Spleen (tissue), 11 donors: ENCODE measurements at regions not wholly inside any gene's neighbourhood (a gene's known extent, or its start where the extent isn't known, plus 50 kb on each side); places are given as distances from the start of the nearest gene placed in this dataset.

ENCODE experiments used
- DNase-seq: peaks from one replicate; pipeline ENCODE4 v3.0.0-alpha.2; 2020
- H3K27ac ChIP-seq, 8 donors: fragments of 200-600 bp; sonication (generic) in 7 of 8; 1 replicate in 4 of 8; 2 replicates in 4 of 8; pipeline versions ENCODE4 v1.5.0 to v1.8.0; 2016 to 2021; ENCODE audit warnings: inconsistent platforms in 4 of 8, mild to moderate bottlenecking in 4 of 8, moderate library complexity in 1 of 8
- H3K27me3 ChIP-seq, 7 donors: fragments of 200-600 bp; sonication (generic) in 6 of 7; replicated peaks in 1 of 7; 1 replicate in 4 of 7; 2 replicates in 3 of 7; pipeline versions ENCODE4 v1.5.0 to v1.8.0; 2016 to 2021; ENCODE audit warnings: inconsistent platforms in 3 of 7, mild to moderate bottlenecking in 1 of 7
- H3K36me3 ChIP-seq, 6 donors: fragments of 200-600 bp; sonication (generic) in 5 of 6; 1 replicate in 4 of 6; 2 replicates in 2 of 6; pipeline versions ENCODE4 v1.5.0 to v1.8.0; 2016 to 2021; ENCODE audit warnings: inconsistent platforms in 2 of 6
- H3K4me1 ChIP-seq, 6 donors: fragments of 200-600 bp; sonication (generic) in 5 of 6; 1 replicate in 3 of 6; 2 replicates in 3 of 6; pipeline versions ENCODE4 v1.5.0 to v1.8.0; 2016 to 2021; ENCODE audit warnings: inconsistent platforms in 3 of 6
- H3K4me3 ChIP-seq, 8 donors: fragments of 200-600 bp; sonication (generic) in 7 of 8; 1 replicate in 4 of 8; 2 replicates in 4 of 8; pipeline versions ENCODE4 v1.5.0 to v1.8.0; 2016 to 2021; ENCODE audit warnings: inconsistent platforms in 4 of 8, mild to moderate bottlenecking in 4 of 8, moderate library complexity in 2 of 8
- H3K9me3 ChIP-seq, 8 donors: fragments of 200-600 bp; sonication (generic) in 7 of 8; 1 replicate in 4 of 8; 2 replicates in 4 of 8; pipeline versions ENCODE4 v1.5.0 to v1.8.0; 2016 to 2021; ENCODE audit warnings: inconsistent platforms in 4 of 8
- POLR2A ChIP-seq, 3 donors: fragments of 450-650 bp; IDR thresholded peaks; one replicate each; pipeline ENCODE4 v1.5.1; 2017; ENCODE audit warnings: antibody characterized with exemption in 3 of 3, mild to moderate bottlenecking in 1 of 3
- POLR2AphosphoS5 ChIP-seq, 3 donors: sonication (generic); formaldehyde crosslinking; IDR thresholded peaks; one replicate each; pipeline ENCODE4 v1.5.1; 2017; ENCODE audit warnings: antibody characterized with exemption in 3 of 3
- WGBS, 5 donors: extraction: QIAGEN DNeasy Blood & Tissue Kit in 3 of 5; methylation state at CpG; one replicate each; pipeline versions ENCODE4 v1.1.5 to v1.1.7; 2013 to 2018; 5-methylcytosine and 5-hydroxymethylcytosine counted together
- intact Hi-C: fragments of 100-400 bp; cut with DNase I; formaldehyde crosslinking; loops from one replicate; pipeline ENCODE4 v1.15.0; 2023; ENCODE audit warnings: low total_unique reads
- TF ChIP-seq, protein P1 (sequence below), 11 experiments: fragments of 200-600 bp in 7 of 11; fragments of 450-650 bp in 4 of 11; sonication (generic) in 4 of 11; IDR thresholded peaks in 8 of 11; conservative IDR thresholded peaks in 3 of 11; 1 replicate in 7 of 11; 2 replicates in 4 of 11; pipeline versions ENCODE4 v1.4.0 to v1.8.0; 2016 to 2021; ENCODE audit warnings: antibody characterized with exemption in 11 of 11, inconsistent platforms in 4 of 11, mild to moderate bottlenecking in 1 of 11
- donor health status: healthy with polysubstance abuse.
- donor health status: DM: no; HTN: no; CAD: no; lungs with moderate emphysema.
- donor health status: DM: no; HTN: no; CAD: no.
- donor health status: Bipolar disorder and iron deficiency.
- donor health status: healthy.
- donor health status: DM: no; HTN: no; CAD: no.
- donor health status: DM: yes; HTN: yes; CAD: no.

- Histone ChIP-seq H3K4me3 (no peak overlapping the region), H3K36me3 (no peaks in the 10 kb centered on the region), H3K27me3 (peaks cover 0 to 5% (median 0%) of the 10 kb centered on the region in 7 donors), H3K27ac (no peak overlapping the region), H3K9me3 (peaks cover 0 to 8% (median 0%) of the 10 kb centered on the region in 8 donors), H3K4me1 (no peaks in the 10 kb centered on the region)
- intact Hi-C loops = no loop called here
- WGBS, 5 donors = 62 to 95% (median 86%) methylated on average over 2 of the region's 2 CpGs
- TF ChIP-seq POLR2A (IDR thresholded peaks at IDR 0.05) (no peak), POLR2AphosphoS5 (IDR thresholded peaks at IDR 0.05) (no peak)
- TF ChIP-seq, protein P1, sequence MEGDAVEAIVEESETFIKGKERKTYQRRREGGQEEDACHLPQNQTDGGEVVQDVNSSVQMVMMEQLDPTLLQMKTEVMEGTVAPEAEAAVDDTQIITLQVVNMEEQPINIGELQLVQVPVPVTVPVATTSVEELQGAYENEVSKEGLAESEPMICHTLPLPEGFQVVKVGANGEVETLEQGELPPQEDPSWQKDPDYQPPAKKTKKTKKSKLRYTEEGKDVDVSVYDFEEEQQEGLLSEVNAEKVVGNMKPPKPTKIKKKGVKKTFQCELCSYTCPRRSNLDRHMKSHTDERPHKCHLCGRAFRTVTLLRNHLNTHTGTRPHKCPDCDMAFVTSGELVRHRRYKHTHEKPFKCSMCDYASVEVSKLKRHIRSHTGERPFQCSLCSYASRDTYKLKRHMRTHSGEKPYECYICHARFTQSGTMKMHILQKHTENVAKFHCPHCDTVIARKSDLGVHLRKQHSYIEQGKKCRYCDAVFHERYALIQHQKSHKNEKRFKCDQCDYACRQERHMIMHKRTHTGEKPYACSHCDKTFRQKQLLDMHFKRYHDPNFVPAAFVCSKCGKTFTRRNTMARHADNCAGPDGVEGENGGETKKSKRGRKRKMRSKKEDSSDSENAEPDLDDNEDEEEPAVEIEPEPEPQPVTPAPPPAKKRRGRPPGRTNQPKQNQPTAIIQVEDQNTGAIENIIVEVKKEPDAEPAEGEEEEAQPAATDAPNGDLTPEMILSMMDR (IDR thresholded peaks at IDR 0.05 in 8 of 11, conservative IDR thresholded peaks at IDR 0.05 in 3 of 11) = no peak
- DNase-seq = no peak
Measured at GRCh38 chr13:91291078-91291477, 56.4 kb upstream of the MIR17HG start.

- DNase-seq = no peak
- no peak overlapping the region for H3K27ac ChIP-seq
- WGBS, 5 donors = 54 to 81% (median 66%) methylated on average over 7 of the region's 7 CpGs
- no peak overlapping the region for H3K4me3 ChIP-seq
- peaks cover 0 to 5% (median 0%) of the 10 kb centered on the region in 7 donors for H3K27me3 ChIP-seq
- TF ChIP-seq POLR2A (IDR thresholded peaks at IDR 0.05) (no peak), POLR2AphosphoS5 (IDR thresholded peaks at IDR 0.05) (no peak)
- TF ChIP-seq, protein P1 (IDR thresholded peaks at IDR 0.05 in 8 of 11, conservative IDR thresholded peaks at IDR 0.05 in 3 of 11) = no peak
- intact Hi-C loops = no loop called here
- H3K36me3 ChIP-seq = no peaks in the 10 kb centered on the region
- H3K4me1 ChIP-seq = no peaks in the 10 kb centered on the region
- peaks cover 0 to 8% (median 0%) of the 10 kb centered on the region in 8 donors for H3K9me3 ChIP-seq
Measured at GRCh38 chr13:91292630-91293221, 54.8 kb upstream of the MIR17HG start.

GRCh38 chr13:91295712-91296410, 51.6 kb upstream of the MIR17HG start:
- WGBS, 5 donors = 81 to 89% (median 86%) methylated on average over 15 of the region's 15 CpGs
- intact Hi-C loops = no loop called here
- Histone ChIP-seq H3K4me3 (no peak overlapping the region), H3K27ac (no peak overlapping the region), H3K27me3 (peaks cover 0 to 5% (median 0%) of the 10 kb centered on the region in 7 donors), H3K36me3 (no peaks in the 10 kb centered on the region), H3K4me1 (no peaks in the 10 kb centered on the region), H3K9me3 (no peaks in the 10 kb centered on the region)
- DNase-seq = no peak
- TF ChIP-seq POLR2AphosphoS5 (IDR thresholded peaks at IDR 0.05) (no peak), POLR2A (IDR thresholded peaks at IDR 0.05) (no peak)
- TF ChIP-seq, protein P1 (IDR thresholded peaks at IDR 0.05 in 8 of 11, conservative IDR thresholded peaks at IDR 0.05 in 3 of 11) = no peak

DNA sequence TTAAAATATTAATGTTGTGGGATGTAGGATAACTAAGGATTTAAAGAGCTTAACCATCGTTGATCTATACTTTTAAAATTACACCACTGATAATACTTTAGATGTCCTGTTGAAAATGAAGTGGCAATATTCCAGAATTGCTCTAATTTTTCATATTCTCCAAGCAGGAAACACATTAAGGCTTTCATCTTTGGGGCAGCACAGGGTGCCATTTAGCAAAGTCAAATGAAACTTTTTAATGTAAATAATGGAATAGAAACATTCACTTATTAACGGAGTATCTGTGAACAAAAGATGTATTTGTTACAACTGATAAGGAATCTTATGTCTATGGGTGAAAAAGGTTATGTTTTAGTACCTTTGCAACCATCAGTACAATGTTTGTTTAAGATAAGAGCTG, 50.0 kb upstream of the MIR17HG start:
- Histone ChIP-seq H3K27ac (no peak overlapping the region), H3K4me1 (no peaks in the 10 kb centered on the region), H3K4me3 (no peak overlapping the region), H3K36me3 (no peaks in the 10 kb centered on the region), H3K27me3 (peaks cover 0 to 5% (median 0%) of the 10 kb centered on the region in 7 donors), H3K9me3 (no peaks in the 10 kb centered on the region)
- intact Hi-C loops = no loop called here
- no peak for DNase-seq
- WGBS, 5 donors = 42 to 70% (median 69%) methylated on average over 2 of the region's 2 CpGs
- TF ChIP-seq POLR2AphosphoS5 (IDR thresholded peaks at IDR 0.05) (no peak), POLR2A (IDR thresholded peaks at IDR 0.05) (no peak)
- TF ChIP-seq, protein P1 (IDR thresholded peaks at IDR 0.05 in 8 of 11, conservative IDR thresholded peaks at IDR 0.05 in 3 of 11) = no peak
